AG09319 (cell line): ENCODE measurements at regions not wholly inside any gene's neighbourhood (a gene's known extent, or its start where the extent isn't known, plus 50 kb on each side); places are given as distances from the start of the nearest gene placed in this dataset.

Experiments used
- DNase-seq: peaks from one replicate; pipeline ENCODE4 v3.0.0-alpha.2; 2010; ENCODE audit warnings: low read depth; ENCODE audit errors: extremely low read depth
- TF ChIP-seq, protein P1 (sequence below): IDR thresholded peaks from 2 replicates; pipeline ENCODE4 v1.5.1; 2011; ENCODE audit warnings: low read depth, mild to moderate bottlenecking, inconsistent platforms, low read length, moderate library complexity

DNA sequence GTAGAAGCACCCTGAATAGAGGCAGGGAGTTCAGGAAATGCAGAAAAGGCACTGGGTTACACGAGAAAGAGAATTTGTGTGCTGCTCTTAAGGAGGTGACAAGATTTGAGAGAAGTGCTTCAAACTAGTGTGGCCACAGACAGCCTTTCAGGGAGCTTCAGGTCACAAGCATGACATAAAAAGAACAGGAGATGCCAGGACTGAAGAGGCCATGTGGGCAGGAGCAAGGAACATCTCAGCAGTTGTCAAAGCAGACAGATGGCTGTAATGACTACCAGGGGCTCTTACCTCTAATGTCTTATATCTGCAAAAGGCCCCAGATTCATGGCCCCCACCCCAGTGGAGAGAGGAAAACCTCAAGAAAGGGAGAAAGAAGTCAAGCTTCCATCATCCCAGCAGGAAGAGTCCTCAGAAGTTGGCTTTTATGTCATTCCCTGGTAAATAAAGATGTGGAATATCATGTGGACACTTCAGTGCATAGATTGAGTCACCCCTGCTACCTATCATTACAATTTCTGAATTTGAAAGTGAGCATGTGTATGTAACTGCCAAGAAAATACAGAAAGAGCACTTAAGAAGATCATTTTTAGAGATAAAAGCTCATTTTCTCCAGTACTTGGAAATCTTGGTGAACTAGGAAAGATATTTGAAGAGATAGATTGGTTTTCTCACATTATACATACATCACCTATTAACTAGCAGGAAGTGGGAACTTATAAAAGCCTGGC is 214.4 kb upstream of the RORB start:
- TF ChIP-seq, protein P1, sequence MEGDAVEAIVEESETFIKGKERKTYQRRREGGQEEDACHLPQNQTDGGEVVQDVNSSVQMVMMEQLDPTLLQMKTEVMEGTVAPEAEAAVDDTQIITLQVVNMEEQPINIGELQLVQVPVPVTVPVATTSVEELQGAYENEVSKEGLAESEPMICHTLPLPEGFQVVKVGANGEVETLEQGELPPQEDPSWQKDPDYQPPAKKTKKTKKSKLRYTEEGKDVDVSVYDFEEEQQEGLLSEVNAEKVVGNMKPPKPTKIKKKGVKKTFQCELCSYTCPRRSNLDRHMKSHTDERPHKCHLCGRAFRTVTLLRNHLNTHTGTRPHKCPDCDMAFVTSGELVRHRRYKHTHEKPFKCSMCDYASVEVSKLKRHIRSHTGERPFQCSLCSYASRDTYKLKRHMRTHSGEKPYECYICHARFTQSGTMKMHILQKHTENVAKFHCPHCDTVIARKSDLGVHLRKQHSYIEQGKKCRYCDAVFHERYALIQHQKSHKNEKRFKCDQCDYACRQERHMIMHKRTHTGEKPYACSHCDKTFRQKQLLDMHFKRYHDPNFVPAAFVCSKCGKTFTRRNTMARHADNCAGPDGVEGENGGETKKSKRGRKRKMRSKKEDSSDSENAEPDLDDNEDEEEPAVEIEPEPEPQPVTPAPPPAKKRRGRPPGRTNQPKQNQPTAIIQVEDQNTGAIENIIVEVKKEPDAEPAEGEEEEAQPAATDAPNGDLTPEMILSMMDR, result no peak
- no peak for DNase-seq

DNA sequence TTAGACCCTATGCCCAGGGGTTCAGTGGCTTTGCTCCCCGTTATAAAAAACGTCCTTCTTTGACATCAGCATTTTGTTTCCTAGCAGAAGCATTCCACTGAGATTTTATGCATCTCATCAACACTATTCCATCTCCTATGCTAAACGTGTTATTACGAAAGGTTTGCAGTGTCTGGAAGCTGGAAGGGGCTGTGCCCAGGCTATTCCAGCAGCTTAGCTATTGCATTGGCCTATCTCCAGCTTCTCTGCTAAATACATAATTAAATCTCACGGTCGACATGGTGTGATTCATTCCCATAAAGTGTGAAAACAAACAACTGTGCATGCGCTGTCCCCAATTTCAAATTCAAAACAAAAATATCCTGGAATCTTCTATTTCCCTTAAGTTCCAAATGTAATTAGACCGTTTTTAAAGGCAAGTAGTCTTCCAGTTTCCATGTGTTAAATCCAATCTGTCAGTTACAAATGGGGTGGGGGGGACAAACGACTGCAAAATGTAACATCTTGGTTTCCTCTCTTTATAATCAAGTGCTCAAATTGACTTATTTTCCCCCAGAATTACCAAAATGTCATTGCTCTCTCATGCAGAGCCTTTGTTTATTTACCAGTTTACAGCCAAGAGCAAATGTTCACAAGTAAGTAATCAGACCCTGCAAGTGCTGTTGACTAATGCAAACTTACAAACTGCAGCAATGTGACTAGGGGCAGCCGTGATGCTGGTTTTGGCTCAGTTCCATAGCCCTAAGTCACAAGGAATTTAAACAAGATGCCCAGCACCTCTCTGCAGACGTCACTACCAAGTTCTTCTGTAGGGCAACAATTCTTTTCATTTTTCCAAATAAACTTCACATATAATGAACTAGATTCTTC is 212.3 kb upstream of the RORB start:
- TF ChIP-seq, protein P1, result no peak
- DNase-seq, result no peak

GRCh38 chr9:74293479-74293878 is 203.7 kb upstream of the RORB start:
- DNase-seq, result no peak
- TF ChIP-seq, protein P1, result no peak

- DNase-seq, result no peak
- TF ChIP-seq, protein P1, result no peak
Observed at GRCh38 chr9:74303945-74304344, 193.2 kb upstream of the RORB start.

DNA sequence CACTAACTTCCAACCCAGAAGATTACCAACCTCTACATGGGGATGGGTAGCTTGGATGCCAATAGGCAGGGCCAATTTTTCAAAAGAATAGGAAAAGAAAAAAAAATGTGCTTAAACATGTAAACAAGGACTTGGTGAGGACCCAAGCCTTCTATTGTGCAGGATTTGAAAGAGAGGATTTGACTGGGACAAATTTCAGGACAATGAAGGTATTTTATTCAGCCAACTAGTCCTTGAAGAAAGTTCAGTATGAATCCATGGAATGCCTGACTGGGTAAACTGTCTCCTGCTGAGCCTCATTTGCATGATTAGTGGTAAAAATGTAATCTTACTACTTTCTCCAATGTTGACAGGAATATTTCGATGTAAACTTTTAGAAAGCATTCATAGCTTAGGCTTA is 192.5 kb upstream of the RORB start:
- no peak for DNase-seq
- TF ChIP-seq, protein P1, result no peak

GRCh38 chr9:74309654-74310053 is 187.5 kb upstream of the RORB start:
- TF ChIP-seq, protein P1, result no peak
- DNase-seq, result no peak

DNA sequence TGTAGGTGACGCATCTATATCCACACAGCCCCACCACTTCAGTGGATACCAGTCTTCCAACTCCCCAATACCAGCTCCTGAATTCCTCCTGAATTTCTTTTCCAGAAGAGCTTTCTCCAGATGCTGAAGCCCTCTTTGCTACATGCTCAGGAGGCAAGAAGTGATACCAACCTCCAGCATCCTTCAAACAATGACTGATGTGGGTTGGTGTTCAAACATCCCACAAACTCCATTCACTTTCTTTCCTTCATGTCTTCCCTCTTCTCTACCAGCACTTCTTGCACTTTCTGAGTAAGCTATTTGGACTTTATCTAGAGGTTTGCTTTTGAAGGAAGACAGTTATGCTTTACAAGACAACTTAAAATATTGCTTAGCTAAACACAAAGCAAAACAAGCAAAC is 179.9 kb upstream of the RORB start:
- no peak for DNase-seq
- TF ChIP-seq, protein P1, result no peak
